Thyroid gland (tissue), 4 donors: ENCODE measurements at regions not wholly inside any gene's neighbourhood (a gene's known extent, or its start where the extent isn't known, plus 50 kb on each side); places are given as distances from the start of the nearest gene placed in this dataset.

Source experiments
- DNase-seq, 2 donors: peaks; one replicate each; pipeline ENCODE4 v3.0.0-alpha.2; 2019
- H3K27ac ChIP-seq, 3 donors: fragments of 200-600 bp; sonication (generic); 1 replicate in 2 of 3; 2 replicates in 1 of 3; pipeline ENCODE4 v1.5.1; 2016 to 2019; ENCODE audit warnings: mild to moderate bottlenecking in 1 of 3, moderate library complexity in 1 of 3
- H3K27me3 ChIP-seq: fragments of 200-600 bp; sonication (generic); one replicate; pipeline ENCODE4 v1.5.1; 2019
- H3K36me3 ChIP-seq, 2 donors: fragments of 200-600 bp; sonication (generic); one replicate each; pipeline ENCODE4 v1.5.1; 2016 to 2019
- H3K4me1 ChIP-seq, 2 donors: fragments of 200-600 bp; sonication (generic); one replicate each; pipeline ENCODE4 v1.5.1; 2017 to 2019
- H3K4me3 ChIP-seq, 3 donors: fragments of 200-600 bp; sonication (generic); replicated peaks in 1 of 3; 1 replicate in 2 of 3; 2 replicates in 1 of 3; pipeline ENCODE4 v1.5.1; 2016; ENCODE audit warnings: mild to moderate bottlenecking in 1 of 3
- H3K9me3 ChIP-seq: fragments of 200-600 bp; sonication (generic); one replicate; pipeline ENCODE4 v1.5.1; 2017
- CTCF ChIP-seq, 6 experiments: fragments of 200-600 bp in 3 of 6; fragments of 450-650 bp in 3 of 6; sonication (generic) in 3 of 6; IDR thresholded peaks; one replicate each; pipeline ENCODE4 v1.5.1; 2016 to 2019; ENCODE audit warnings: antibody characterized with exemption in 6 of 6, mild to moderate bottlenecking in 2 of 6, inconsistent platforms in 1 of 6, moderate library complexity in 1 of 6
- POLR2A ChIP-seq, 2 donors: fragments of 450-650 bp; IDR thresholded peaks; one replicate each; pipeline ENCODE4 v1.6.1; 2017; ENCODE audit warnings: antibody characterized with exemption in 2 of 2, mild to moderate bottlenecking in 2 of 2, moderate library complexity in 1 of 2
- WGBS, 2 donors: methylation state at CpG; one replicate each; pipeline ENCODE4 v1.1.5; 2017; 5-methylcytosine and 5-hydroxymethylcytosine counted together
- intact Hi-C: fragments of 100-400 bp; cut with DNase I; formaldehyde crosslinking; loops from one replicate; pipeline ENCODE4 v1.15.1; 2023

GRCh38 chr9:20216438-20216837 lies 405.9 kb downstream of the MLLT3 start:
- Histone ChIP-seq H3K27ac (no peak overlapping the region), H3K4me1 (no peaks in the 10 kb centered on the region), H3K27me3 (no peaks in the 10 kb centered on the region), H3K36me3 (no peaks in the 10 kb centered on the region), H3K4me3 (no peak overlapping the region), H3K9me3 (no peaks in the 10 kb centered on the region)
- TF ChIP-seq POLR2A (IDR thresholded peaks at IDR 0.05) = no peak
- TF ChIP-seq CTCF (IDR thresholded peaks at IDR 0.05) = no peak
- intact Hi-C loops = no loop called here
- no peak for DNase-seq

GRCh38 chr9:20215552-20215951 lies 406.7 kb downstream of the MLLT3 start:
- Histone ChIP-seq H3K27me3 (no peaks in the 10 kb centered on the region), H3K9me3 (no peaks in the 10 kb centered on the region), H3K36me3 (no peaks in the 10 kb centered on the region), H3K27ac (no peak overlapping the region), H3K4me1 (no peaks in the 10 kb centered on the region), H3K4me3 (no peak overlapping the region)
- TF ChIP-seq CTCF (IDR thresholded peaks at IDR 0.05) = no peak
- TF ChIP-seq POLR2A (IDR thresholded peaks at IDR 0.05) = no peak
- DNase-seq = no peak
- 93 to 94% methylated on average over 2 of the region's 2 CpGs for WGBS, 2 donors
- intact Hi-C loops = no loop called here

GRCh38 chr9:20212806-20213205 lies 409.5 kb downstream of the MLLT3 start:
- no peaks in the 10 kb centered on the region for H3K4me1 ChIP-seq
- H3K4me3 ChIP-seq = no peak overlapping the region
- H3K27ac ChIP-seq = no peak overlapping the region
- WGBS, 2 donors = 89 to 93% methylated on average over 3 of the region's 3 CpGs
- intact Hi-C loops = no loop called here
- no peak for TF ChIP-seq POLR2A (IDR thresholded peaks at IDR 0.05)
- no peak for TF ChIP-seq CTCF (IDR thresholded peaks at IDR 0.05)
- H3K36me3 ChIP-seq = no peaks in the 10 kb centered on the region
- no peaks in the 10 kb centered on the region for H3K9me3 ChIP-seq
- no peaks in the 10 kb centered on the region for H3K27me3 ChIP-seq
- DNase-seq = no peak

GRCh38 chr9:20209391-20210340 lies 412.6 kb downstream of the MLLT3 start:
- 69 to 80% methylated on average over 7 of the region's 7 CpGs for WGBS, 2 donors
- Histone ChIP-seq H3K27me3 (no peaks in the 10 kb centered on the region), H3K36me3 (no peaks in the 10 kb centered on the region), H3K27ac (no peak overlapping the region), H3K4me1 (no peaks in the 10 kb centered on the region), H3K9me3 (no peaks in the 10 kb centered on the region), H3K4me3 (no peak overlapping the region)
- TF ChIP-seq POLR2A (IDR thresholded peaks at IDR 0.05) (no peak), CTCF (IDR thresholded peaks at IDR 0.05) (no peak)
- intact Hi-C loops = no loop called here
- no peak for DNase-seq

- no peaks in the 10 kb centered on the region for H3K9me3 ChIP-seq
- intact Hi-C loops = no loop called here
- H3K4me3 ChIP-seq = no peak overlapping the region
- no peak overlapping the region for H3K27ac ChIP-seq
- no peaks in the 10 kb centered on the region for H3K27me3 ChIP-seq
- 92 to 100% methylated on average over 1 of the region's 1 CpG for WGBS, 2 donors
- H3K36me3 ChIP-seq = no peaks in the 10 kb centered on the region
- DNase-seq = no peak
- TF ChIP-seq POLR2A (IDR thresholded peaks at IDR 0.05) (no peak), CTCF (IDR thresholded peaks at IDR 0.05) (no peak)
- no peaks in the 10 kb centered on the region for H3K4me1 ChIP-seq
These were observed 413.3 kb downstream of the MLLT3 start for GRCh38 chr9:20208961-20209371.
